K562 (cell line): ENCODE measurements at regions not wholly inside any gene's neighbourhood (a gene's known extent, or its start where the extent isn't known, plus 50 kb on each side); places are given as distances from the start of the nearest gene placed in this dataset.

Experiments
- ATAC-seq: fragments of 200-7000 bp; cut with Tn5 transposase; 3 replicates; pipeline ENCODE4 v1.9.1; 2020; ENCODE audit warnings: moderate library complexity
- BruUV-seq: library from RNA; stranded (reverse); fragments of 400-500 nt; replicated peaks from 2 replicates; lab custom pipeline; 2021; lab: Mats Ljungman, UMichigan
- CTCF ChIA-PET: fragments of 300-600 bp; formaldehyde crosslinking; extraction: SDS; loops from one replicate; lab custom pipeline; 2021; ENCODE audit warnings: low intra/inter-chr PET ratio; lab: Yijun Ruan, JAX
- POLR2A ChIA-PET: fragments of 300-600, 350-650 bp; sonication (Branson Sonifier 250); formaldehyde crosslinking; extraction: SDS; loops from one replicate; lab custom pipeline; 2021; ENCODE audit warnings: antibody characterized with exemption, inconsistent platforms; lab: Yijun Ruan, JAX
- DNase-seq, 4 experiments: peaks; one replicate each; pipeline versions ENCODE4 v3.0.0 to v3.0.0-alpha.2; 2011 to 2018; ENCODE audit warnings: low spot score in 3 of 4, mixed read lengths in 3 of 4; ENCODE audit errors: extremely low read depth in 1 of 4
- FAIRE-seq: peaks from 2 replicates; lab custom pipeline; 2011; peaks lifted over from hg19 to GRCh38; lab: Jason Lieb, UNC
- H2AFZ ChIP-seq: 2 replicates; pipeline ENCODE4 v1.6.0; 2011; ENCODE audit warnings: low read depth, low read length, control low read depth, inconsistent platforms
- H3K27ac ChIP-seq: fragments of 200-600 bp; 3 replicates; pipeline ENCODE4 v1.8.0; 2011; ENCODE audit warnings: low read depth, mild to moderate bottlenecking, control low read depth, inconsistent platforms, low read length, moderate library complexity, mixed read lengths; ENCODE audit errors: extremely low read depth
- H3K27me3 ChIP-seq, 2 experiments: fragments of 300-600 bp in 1 of 2; 2 replicates in 1 of 2; 3 replicates in 1 of 2; pipeline versions ENCODE4 v1.6.0 to v1.8.0; 2011; ENCODE audit warnings: inconsistent platforms in 2 of 2, low read length in 2 of 2, mild to moderate bottlenecking in 1 of 2, mixed read lengths in 1 of 2, moderate library complexity in 1 of 2; ENCODE audit not compliant: control insufficient read depth in 2 of 2, insufficient read depth in 2 of 2
- H3K36me3 ChIP-seq: fragments of 300-600 bp; 3 replicates; pipeline ENCODE4 v1.8.0; 2011; ENCODE audit warnings: mild to moderate bottlenecking, low read length, inconsistent platforms; ENCODE audit not compliant: control insufficient read depth, insufficient read depth
- H3K4me1 ChIP-seq, 2 experiments: fragments of 200-600 bp in 1 of 2; replicated peaks in 1 of 2; 2 replicates in 1 of 2; 3 replicates in 1 of 2; pipeline versions ENCODE4 v1.5.1 to v1.8.0; 2011; ENCODE audit warnings: inconsistent platforms in 2 of 2, low read length in 2 of 2, mild to moderate bottlenecking in 1 of 2, mixed read lengths in 1 of 2, moderate library complexity in 1 of 2; ENCODE audit not compliant: control insufficient read depth in 2 of 2, insufficient read depth in 2 of 2
- H3K4me2 ChIP-seq: 2 replicates; pipeline ENCODE4 v1.6.1; 2011; ENCODE audit warnings: low read length, control low read depth, inconsistent platforms, mixed read lengths; ENCODE audit not compliant: insufficient read depth
- H3K4me3 ChIP-seq: fragments of 200-600 bp; sonication (generic), shearing (Covaris generic); 2 replicates; pipeline ENCODE4 v1.5.1; 2016; ENCODE audit warnings: control low read depth, inconsistent platforms
- H3K79me2 ChIP-seq: fragments of 200-600 bp; 3 replicates; pipeline ENCODE4 v1.8.0; 2011; ENCODE audit warnings: low read length, inconsistent platforms; ENCODE audit not compliant: control insufficient read depth, insufficient read depth
- H3K9ac ChIP-seq, 2 experiments: 2 replicates each; pipeline versions ENCODE4 v1.6.0 to v1.6.1; 2011; ENCODE audit warnings: low read depth in 2 of 2, low read length in 2 of 2, control low read depth in 1 of 2, inconsistent platforms in 1 of 2, mild to moderate bottlenecking in 1 of 2, mixed read lengths in 1 of 2; ENCODE audit not compliant: insufficient read depth in 1 of 2
- H3K9me1 ChIP-seq: one replicate; pipeline ENCODE4 v1.6.0; 2011; ENCODE audit warnings: inconsistent platforms, mild to moderate bottlenecking, low read length, moderate library complexity; ENCODE audit not compliant: control insufficient read depth, insufficient read depth
- H3K9me3 ChIP-seq: replicated peaks from 2 replicates; pipeline ENCODE4 v1.5.1; 2011; ENCODE audit warnings: low read depth, low read length, inconsistent platforms; ENCODE audit not compliant: control insufficient read depth, insufficient read depth
- H4K20me1 ChIP-seq: replicated peaks from 2 replicates; pipeline ENCODE4 v1.6.1; 2011; ENCODE audit warnings: low read length, inconsistent platforms, mixed read lengths; ENCODE audit not compliant: control insufficient read depth, insufficient read depth
- GTF2A2 ChIP-seq: IDR thresholded peaks from 2 replicates; pipeline ENCODE4 v1.6.1; 2016; ENCODE audit warnings: mild to moderate bottlenecking, missing genetic modification characterization, missing compliant biosample characterization
- HDAC1 ChIP-seq, 2 experiments: fragments of 450-650 bp; IDR thresholded peaks; 2 replicates each; pipeline ENCODE4 v1.6.1; 2016 to 2017; ENCODE audit warnings: inconsistent platforms in 1 of 2, mild to moderate bottlenecking in 1 of 2, moderate library complexity in 1 of 2
- HDAC3 ChIP-seq: fragments of 450-650 bp; IDR thresholded peaks from 2 replicates; pipeline ENCODE4 v1.6.1; 2018; ENCODE audit warnings: borderline replicate concordance, mild to moderate bottlenecking, moderate library complexity; ENCODE audit not compliant: partially characterized antibody
- HMG20A ChIP-seq: fragments of 450-650 bp; formaldehyde crosslinking; conservative IDR thresholded peaks from 2 replicates; pipeline ENCODE4 v1.4.0; 2020; ENCODE audit warnings: mild to moderate bottlenecking, mixed read lengths
- HNRNPLL ChIP-seq: fragments of 200-400 bp; formaldehyde crosslinking; IDR thresholded peaks from 2 replicates; pipeline ENCODE4 v1.6.1; 2017; ENCODE audit warnings: low read length, low read depth, mild to moderate bottlenecking; ENCODE audit not compliant: poor library complexity, severe bottlenecking
- IFI16 ChIP-seq: fragments of 250-450 bp; sonication (Bioruptor Pico); IDR thresholded peaks from 2 replicates; pipeline ENCODE4 v2.1.2; 2022; ENCODE audit warnings: mild to moderate bottlenecking, inconsistent platforms
- KLF1 ChIP-seq: fragments of 450-650 bp; IDR thresholded peaks from 2 replicates; pipeline ENCODE4 v1.6.1; 2016; ENCODE audit warnings: missing genetic modification characterization, missing compliant biosample characterization
- NFATC3 ChIP-seq: fragments of 450-650 bp; IDR thresholded peaks from 2 replicates; pipeline ENCODE4 v1.6.1; 2017; ENCODE audit warnings: mild to moderate bottlenecking
- PHB2 ChIP-seq: fragments of 450-650 bp; IDR thresholded peaks from 2 replicates; pipeline ENCODE4 v1.6.1; 2017; ENCODE audit warnings: low read depth
- RBM34 ChIP-seq: fragments of 200-400 bp; formaldehyde crosslinking; IDR thresholded peaks from 2 replicates; pipeline ENCODE4 v1.6.1; 2018; ENCODE audit warnings: low read length, borderline replicate concordance; ENCODE audit not compliant: insufficient read depth
- SMAD1 ChIP-seq: fragments of 150-350 bp; IDR thresholded peaks from 2 replicates; pipeline ENCODE4 v1.6.1; 2014; ENCODE audit warnings: low read length, low read depth; ENCODE audit not compliant: partially characterized antibody
- TFAM ChIP-seq: fragments of 250-450 bp; sonication (Bioruptor Pico); conservative IDR thresholded peaks from 2 replicates; pipeline ENCODE4 v1.5.0; 2021; ENCODE audit warnings: mild to moderate bottlenecking, moderate library complexity
- THRAP3 ChIP-seq: fragments of 450-650 bp; IDR thresholded peaks from 2 replicates; pipeline ENCODE4 v1.6.1; 2016; ENCODE audit warnings: mild to moderate bottlenecking, inconsistent platforms, borderline replicate concordance
- ZC3H11A ChIP-seq: IDR thresholded peaks from 2 replicates; pipeline ENCODE4 v1.6.1; 2012; ENCODE audit warnings: low read depth, low read length, improper control_type of control experiment
- ZEB2 ChIP-seq: fragments of 450-650 bp; IDR thresholded peaks from 2 replicates; pipeline ENCODE4 v1.6.1; 2016
- ZKSCAN8 ChIP-seq: fragments of 200-800 bp; sonication (Bioruptor generic); IDR thresholded peaks from 2 replicates; pipeline ENCODE4 v1.6.1; 2016; ENCODE audit warnings: missing genetic modification characterization, missing compliant biosample characterization
- ZNF239 ChIP-seq: fragments of 250-450 bp; sonication (Bioruptor Pico); IDR thresholded peaks from 2 replicates; pipeline ENCODE4 v1.4.0; 2020; ENCODE audit warnings: mild to moderate bottlenecking
- ZNF586 ChIP-seq: fragments of 450-650 bp; formaldehyde crosslinking; conservative IDR thresholded peaks from 2 replicates; pipeline ENCODE4 v1.4.0; 2020; ENCODE audit warnings: mild to moderate bottlenecking, moderate library complexity
- ZNF785 ChIP-seq: fragments of 250-450 bp; sonication (Bioruptor Pico); IDR thresholded peaks from 2 replicates; pipeline ENCODE4 v1.4.0; 2020; ENCODE audit warnings: mild to moderate bottlenecking
- ZNF830 ChIP-seq: fragments of 250-450 bp; sonication (Bioruptor Pico); IDR thresholded peaks from 2 replicates; pipeline ENCODE4 v1.5.0; 2021; ENCODE audit warnings: mild to moderate bottlenecking
- WGBS: fragments of 100-300 bp; shearing (Covaris generic); methylation state at CpG from one replicate; pipeline ENCODE4 v1.1.6; 2016; ENCODE audit warnings: low coverage, mixed read lengths; ENCODE audit not compliant: insufficient coverage; ENCODE audit errors: missing lambda C conversion rate; 5-methylcytosine and 5-hydroxymethylcytosine counted together
- in situ Hi-C: fragments of 300-500 bp; cut with MboI; formaldehyde crosslinking; loops from 4 replicates; pipeline ENCODE4 v1.15.0; 2018; ENCODE audit warnings: inconsistent platforms, mixed read lengths
- intact Hi-C: fragments of 100-400 bp; cut with micrococcal nuclease; formaldehyde crosslinking; loops from 2 replicates; pipeline ENCODE4 v1.14.2; 2022
- TF ChIP-seq, protein P1 (sequence below): fragments of 450-650 bp; IDR thresholded peaks from 2 replicates; pipeline ENCODE4 v1.6.1; 2016; ENCODE audit warnings: missing biosample characterization, missing genetic modification characterization

DNA sequence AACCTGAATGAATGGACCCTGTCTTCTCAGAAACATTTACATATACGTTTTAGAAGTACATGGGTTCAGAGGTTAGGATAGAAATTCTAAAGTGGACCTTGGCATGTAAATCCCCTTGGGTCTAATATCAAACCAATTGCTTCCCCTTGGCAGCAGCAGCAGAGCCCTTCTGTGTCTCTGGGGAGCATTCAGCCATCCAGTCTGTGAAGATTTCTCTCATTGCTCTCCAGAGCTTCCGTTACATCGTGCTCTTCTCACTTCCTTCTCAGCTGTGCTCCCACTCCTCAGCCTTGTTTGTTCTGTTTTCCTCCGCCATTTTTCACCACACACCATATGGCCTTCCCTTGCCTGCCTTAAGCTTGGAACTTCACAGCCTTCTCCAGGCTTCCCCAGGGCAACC is 61.5 kb upstream of the ATP1B1 start:
- ATAC-seq (no peak; the same call in 2 of the 3 replicates), FAIRE-seq (no peak), DNase-seq (no peak)
- TF ChIP-seq RBM34 (no peak), ZNF586 (no peak), ZEB2 (no peak), ZKSCAN8 (CRISPR knock-in tag) (no peak), HNRNPLL (no peak), IFI16 (CRISPR knock-in tag) (no peak), ZNF239 (no peak), ZNF785 (CRISPR knock-in tag) (no peak)
- Histone ChIP-seq H2AFZ (no peak overlapping the region), H3K4me1 (no peaks in the 10 kb centered on the region; a peak in 1 of 5 replicates), H3K9me1 (no peaks in the 10 kb centered on the region), H3K9ac (no peak overlapping the region), H3K27ac (no peak overlapping the region), H3K4me2 (no peak overlapping the region), H3K9me3 (no peaks in the 10 kb centered on the region), H4K20me1 (no peaks in the 10 kb centered on the region), H3K79me2 (no peaks in the 10 kb centered on the region), H3K27me3 (peaks cover 0 to 12% of the 10 kb centered on the region in 2 experiments; a peak in 3 of 5 replicates), H3K4me3 (no peak overlapping the region), H3K36me3 (no peaks in the 10 kb centered on the region)
- ChIA-PET CTCF (no interaction called here), POLR2A (interaction anchor here (1.4 kb wide), 1 partner anchor 13 kb away, joined by 3 read pairs; no protein-coding TSS in a partner anchor)
- in situ Hi-C loops (no loop called here), intact Hi-C loops (no loop called here)
- no TSS peak for BruUV-seq
- 7% methylated on average over 4 of the region's 4 CpGs for WGBS

DNA sequence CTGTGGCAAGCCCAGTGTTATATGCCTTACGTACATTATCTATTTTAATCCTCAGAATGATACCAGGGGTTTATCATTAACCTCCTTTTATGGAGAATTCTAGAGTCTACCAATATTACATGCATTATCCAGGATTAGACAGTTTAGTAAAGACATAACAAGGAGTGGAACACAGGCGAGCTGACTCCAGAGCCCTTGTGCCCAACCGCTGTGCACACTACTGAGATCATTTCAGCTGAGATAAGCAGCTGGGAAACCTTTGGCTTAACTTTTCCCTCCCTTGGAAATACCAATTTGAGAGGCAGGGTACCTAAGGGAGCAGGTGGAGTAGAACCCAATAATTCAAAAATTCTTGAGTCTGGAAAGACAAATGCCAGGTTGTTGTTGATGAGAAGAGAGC is 59.8 kb upstream of the ATP1B1 start:
- Histone ChIP-seq H3K4me3 (no peak overlapping the region), H3K79me2 (no peaks in the 10 kb centered on the region), H2AFZ (no peak overlapping the region), H3K4me1 (no peaks in the 10 kb centered on the region; a peak in 1 of 5 replicates), H3K27me3 (peaks cover 0 to 19% of the 10 kb centered on the region in 2 experiments; a peak in 3 of 5 replicates), H3K27ac (no peak overlapping the region), H3K9ac (no peak overlapping the region), H3K4me2 (no peak overlapping the region), H4K20me1 (no peaks in the 10 kb centered on the region), H3K36me3 (no peaks in the 10 kb centered on the region), H3K9me3 (no peaks in the 10 kb centered on the region), H3K9me1 (no peaks in the 10 kb centered on the region)
- ATAC-seq: no peak
- intact Hi-C loops: no loop called here
- BruUV-seq: no TSS peak
- DNase-seq: no peak
- POLR2A ChIA-PET: interaction anchor here (1.4 kb wide), 1 partner anchor 13 kb away, joined by 3 read pairs; no protein-coding TSS in a partner anchor
- in situ Hi-C loops: no loop called here
- WGBS: 9% methylated on average over 3 of the region's 3 CpGs
- CTCF ChIA-PET: no interaction called here
- FAIRE-seq: no peak
- TF ChIP-seq TFAM (CRISPR knock-in tag): no peak
- TF ChIP-seq PHB2: no peak
- TF ChIP-seq SMAD1: no peak
- TF ChIP-seq, protein P1, sequence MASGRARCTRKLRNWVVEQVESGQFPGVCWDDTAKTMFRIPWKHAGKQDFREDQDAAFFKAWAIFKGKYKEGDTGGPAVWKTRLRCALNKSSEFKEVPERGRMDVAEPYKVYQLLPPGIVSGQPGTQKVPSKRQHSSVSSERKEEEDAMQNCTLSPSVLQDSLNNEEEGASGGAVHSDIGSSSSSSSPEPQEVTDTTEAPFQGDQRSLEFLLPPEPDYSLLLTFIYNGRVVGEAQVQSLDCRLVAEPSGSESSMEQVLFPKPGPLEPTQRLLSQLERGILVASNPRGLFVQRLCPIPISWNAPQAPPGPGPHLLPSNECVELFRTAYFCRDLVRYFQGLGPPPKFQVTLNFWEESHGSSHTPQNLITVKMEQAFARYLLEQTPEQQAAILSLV (tag): no peak
- TF ChIP-seq ZC3H11A: no peak
- no peak for TF ChIP-seq THRAP3
- no peak for TF ChIP-seq ZNF830 (CRISPR knock-in tag)
- no peak for TF ChIP-seq KLF1 (tag)
- TF ChIP-seq HDAC1 (IDR thresholded peaks at IDR 0.05): no peak
- no peak for TF ChIP-seq NFATC3
- TF ChIP-seq HMG20A (CRISPR knock-in tag): no peak
- TF ChIP-seq GTF2A2 (tag): no peak
- TF ChIP-seq HDAC3: no peak
